ENCODE measurements at regions not wholly inside any gene's neighbourhood (a gene's known extent, or its start where the extent isn't known, plus 50 kb on each side); places are given as distances from the start of the nearest gene placed in this dataset.

DNA sequence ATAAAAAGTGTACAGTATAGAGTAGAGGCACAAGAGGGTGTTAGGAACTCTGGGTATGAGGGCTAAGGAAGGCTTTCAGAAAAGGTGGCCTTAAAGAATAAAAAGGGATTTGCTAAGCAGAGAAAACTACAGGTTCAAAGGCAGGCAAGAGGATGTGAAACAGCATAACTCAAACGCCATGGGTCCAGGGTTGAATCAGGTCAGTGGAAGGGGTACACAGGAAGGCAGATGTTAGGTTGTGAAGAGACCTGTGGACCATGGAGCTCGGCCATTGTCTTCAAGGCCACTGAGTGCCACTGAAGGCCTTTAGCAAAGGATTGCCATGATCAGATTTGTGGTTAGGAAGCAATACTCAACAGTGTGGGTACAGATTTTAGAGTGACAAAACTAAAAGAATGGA, 108.2 kb upstream of the FAM98A start:
- peaks cover 0 to 4% (median 3%) of the 10 kb centered on the region in 4 experiments; a peak in 2 of 7 replicates for H3K4me1 ChIP-seq (replicated peaks in 1 of 4; ENCODE audit: control insufficient read depth in 3 of 4, insufficient read depth in 4 of 4, low read length in 3 of 4)
- H4K91ac ChIP-seq (replicated peaks; ENCODE audit: insufficient read length, low read length): peak overlapping the region; percentile 71
- no peak overlapping the region for H4K5ac ChIP-seq (ENCODE audit: insufficient read length, low read depth, low read length)
- 82% methylated on average over 2 of the region's 2 CpGs; no CpG with 5 or more reads in 1 of the 2 experiments for WGBS, 2 experiments (ENCODE audit: extremely low coverage in 1 of 2, insufficient coverage in 1 of 2, insufficient read length in 1 of 2, insufficient replicate concordance in 2 of 2, low coverage in 1 of 2, low lambda C conversion rate in 2 of 2, missing lambda C conversion rate in 1 of 2)
- H3K23me2 ChIP-seq (ENCODE audit: low read depth, low read length): no peaks in the 10 kb centered on the region
- TF ChIP-seq CBX5 (IDR thresholded peaks at IDR 0.05; ENCODE audit: low read depth, low read length): no peak
- TF ChIP-seq SIN3A (conservative IDR thresholded peaks at IDR 0.05 in 1 of 2, IDR thresholded peaks at IDR 0.05 in 1 of 2; ENCODE audit: low read depth in 1 of 2, low read length in 2 of 2): no peak
- TF ChIP-seq KDM1A (IDR thresholded peaks at IDR 0.05; ENCODE audit: borderline replicate concordance, low read length): no peak
- no peak for TF ChIP-seq KDM5A (IDR thresholded peaks at IDR 0.05; ENCODE audit: low read length)
- TF ChIP-seq RBBP5 (IDR thresholded peaks at IDR 0.05; ENCODE audit: borderline replicate concordance, low read depth, low read length): no peak
- H3K9me3 ChIP-seq (ENCODE audit: insufficient read depth in 2 of 2, low read depth in 1 of 2, low read length in 1 of 2): no peaks in the 10 kb centered on the region
- DNase-seq (ENCODE audit: low read depth in 1 of 2, low spot score in 2 of 2) (no peak), FAIRE-seq (no peak)
- no peaks in the 10 kb centered on the region for H3K27me3 ChIP-seq (replicated peaks in 1 of 4; ENCODE audit: control insufficient read depth in 3 of 4, extremely low read depth in 1 of 4, insufficient read depth in 3 of 4, low read length in 3 of 4)
- no peak overlapping the region for H3K4ac ChIP-seq (replicated peaks; ENCODE audit: insufficient read length, low read depth, low read length)
- H3K27ac ChIP-seq (ENCODE audit: low read depth, low read length): no peak overlapping the region
- POLR2A ChIA-PET (ENCODE audit: partially characterized antibody): no interaction called here
- H3K56ac ChIP-seq (replicated peaks; ENCODE audit: insufficient read length, low read depth, low read length): no peak overlapping the region
- no peak overlapping the region for H3K23ac ChIP-seq (ENCODE audit: insufficient read length)
- no peaks in the 10 kb centered on the region for H3K36me3 ChIP-seq (ENCODE audit: control insufficient read depth in 2 of 4, insufficient read depth in 4 of 4, low read length in 3 of 4)
- H3K4me2 ChIP-seq (ENCODE audit: insufficient read depth in 1 of 2, low read depth in 2 of 2, low read length in 2 of 2): no peak overlapping the region
- H2AFZ ChIP-seq (ENCODE audit: low read length): no peak overlapping the region
- H3K9ac ChIP-seq (replicated peaks in 1 of 4; ENCODE audit: extremely low read depth in 1 of 4, low read depth in 3 of 4, low read length in 3 of 4): no peak overlapping the region
- H4K8ac ChIP-seq (ENCODE audit: extremely low read depth, insufficient read depth, low read length): no peak overlapping the region
- H2AK5ac ChIP-seq (ENCODE audit: low read depth, low read length): no peak overlapping the region
- no peak overlapping the region for H2BK20ac ChIP-seq (ENCODE audit: low read length)
- no peak overlapping the region for H2BK120ac ChIP-seq (replicated peaks; ENCODE audit: low read depth, low read length)
- no peak overlapping the region for H2BK5ac ChIP-seq (ENCODE audit: low read depth, low read length)
- H3K14ac ChIP-seq (ENCODE audit: insufficient read length): no peak overlapping the region
- no peak overlapping the region for H3K4me3 ChIP-seq (ENCODE audit: extremely low read depth in 1 of 4, insufficient read depth in 2 of 4, low read depth in 3 of 4, low read length in 4 of 4)
- CTCF ChIA-PET (ENCODE audit: partially characterized antibody): no interaction called here
- no peak overlapping the region for H3K18ac ChIP-seq (ENCODE audit: extremely low read depth, low read length)
- H2BK15ac ChIP-seq (ENCODE audit: low read length): no peak overlapping the region
- H3K79me2 ChIP-seq (ENCODE audit: control insufficient read depth in 1 of 2, insufficient read depth in 2 of 2, low read length in 2 of 2): no peaks in the 10 kb centered on the region
- no peak overlapping the region; the same call in 1 of the 2 replicates for H2BK12ac ChIP-seq (ENCODE audit: low read depth, low read length)
- no peaks in the 10 kb centered on the region for H4K20me1 ChIP-seq (replicated peaks in 1 of 2; ENCODE audit: control insufficient read depth in 1 of 2, insufficient read depth in 2 of 2, low read length in 2 of 2)
- no peaks in the 10 kb centered on the region for H3K79me1 ChIP-seq (ENCODE audit: low read depth, low read length)

Data from H1 (cell line).